ENCODE measurements at regions not wholly inside any gene's neighbourhood (a gene's known extent, or its start where the extent isn't known, plus 50 kb on each side); places are given as distances from the start of the nearest gene placed in this dataset.

DNA sequence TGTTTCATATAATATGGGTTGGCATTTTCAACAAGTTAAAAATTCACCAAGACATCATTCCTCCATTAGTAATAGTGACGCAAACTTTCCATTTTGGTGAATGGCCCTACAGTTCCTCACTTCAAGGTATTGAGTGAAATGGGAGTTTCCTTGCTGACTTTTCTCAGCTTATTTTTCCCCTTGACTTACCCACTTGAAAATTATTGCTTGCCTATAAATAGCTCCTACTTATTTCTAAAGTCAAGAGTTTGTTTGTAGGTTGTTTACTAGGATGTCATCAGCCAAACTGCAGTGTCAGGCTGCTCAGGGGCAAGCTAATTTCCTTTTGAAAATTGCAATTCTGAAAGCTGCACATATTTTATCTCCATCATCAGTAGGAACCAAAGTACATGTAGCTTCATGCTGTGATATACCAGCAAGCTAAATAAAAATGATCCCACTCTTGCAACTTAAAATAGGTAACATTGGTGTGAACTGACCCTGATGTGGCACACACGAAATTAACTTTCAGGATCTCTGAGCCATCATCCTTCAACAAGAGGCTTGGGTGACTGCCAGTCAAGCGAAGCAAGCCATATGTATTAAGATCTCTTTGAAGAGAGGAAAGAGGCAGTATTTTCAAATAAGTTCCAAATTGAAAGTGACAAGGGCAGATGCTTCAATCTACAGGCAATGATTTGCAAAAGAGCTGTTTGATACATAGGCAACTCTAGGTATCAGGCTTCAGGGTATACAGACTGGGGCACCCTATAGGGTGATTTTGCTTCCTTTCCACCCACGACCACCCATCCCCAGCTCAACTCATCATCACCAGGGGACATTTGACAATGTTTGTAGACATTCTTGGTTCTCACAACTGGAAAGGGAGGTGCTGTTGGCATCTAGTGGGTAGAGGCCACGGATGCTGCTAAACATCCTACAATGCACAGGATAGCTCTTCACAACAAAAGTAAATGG lies 66.8 kb upstream of the RASGRP1 start:
- Histone ChIP-seq H3K36me3 (ENCODE audit: control insufficient read depth, insufficient read depth, low read length) (no peaks in the 10 kb centered on the region), H3K27me3 (ENCODE audit: control insufficient read depth, insufficient read depth, low read length) (peaks cover 2% of the 10 kb centered on the region), H3K27ac (ENCODE audit: low read length) (no peak overlapping the region), H3K4me3 (ENCODE audit: low read depth in 2 of 2, low read length in 2 of 2) (no peak overlapping the region), H3K9me3 (ENCODE audit: control insufficient read depth, insufficient read depth, low read depth, low read length) (no peaks in the 10 kb centered on the region), H3K4me1 (ENCODE audit: control insufficient read depth, insufficient read depth, low read length) (no peaks in the 10 kb centered on the region)
- ChIA-PET CTCF (no interaction called here), POLR2A (no interaction called here)
- ATAC-seq (no peak), DNase-seq (ENCODE audit: low read depth, low spot score) (no peak)
- no TSS peak for BruUV-seq (replicated peaks)
- intact Hi-C loops (cut with micrococcal nuclease; ENCODE audit: unreplicated experiment) (no loop called here), in situ Hi-C loops (cut with HindIII; ENCODE audit: low pct_unique_long_range_greater_than_20kb, low sequenced_read_pairs) (no loop called here)
- no peak for TF ChIP-seq REST (IDR thresholded peaks at IDR 0.05; ENCODE audit: insufficient read depth in 1 of 2, low read depth in 2 of 2, low read length in 1 of 2)
- no peak for TF ChIP-seq SIN3A (IDR thresholded peaks at IDR 0.05; ENCODE audit: borderline replicate concordance, insufficient read depth, low read depth, low read length)
- no peak for TF ChIP-seq TCF7L2 (IDR thresholded peaks at IDR 0.05; ENCODE audit: low read depth, low read length)
- no peak for TF ChIP-seq CTCF (IDR thresholded peaks at IDR 0.05)
- TF ChIP-seq POLR2AphosphoS5 (IDR thresholded peaks at IDR 0.05; ENCODE audit: low read depth, low read length), result no peak

GRCh38 chr15:38635170-38635569 lies 70.6 kb upstream of the RASGRP1 start:
- ChIA-PET POLR2A (no interaction called here), CTCF (no interaction called here)
- no peak overlapping the region for H3K27ac ChIP-seq (ENCODE audit: low read length)
- no peak for ATAC-seq
- intact Hi-C loops (cut with micrococcal nuclease; ENCODE audit: unreplicated experiment), result no loop called here
- no peaks in the 10 kb centered on the region; the same call in 1 of the 2 replicates for H3K27me3 ChIP-seq (ENCODE audit: control insufficient read depth, insufficient read depth, low read length)
- in situ Hi-C loops (cut with HindIII; ENCODE audit: low pct_unique_long_range_greater_than_20kb, low sequenced_read_pairs), result no loop called here
- DNase-seq (ENCODE audit: low read depth, low spot score), result no peak
- no TSS peak for BruUV-seq (replicated peaks)
- no peaks in the 10 kb centered on the region for H3K36me3 ChIP-seq (ENCODE audit: control insufficient read depth, insufficient read depth, low read length)
- TF ChIP-seq REST (IDR thresholded peaks at IDR 0.05; ENCODE audit: insufficient read depth in 1 of 2, low read depth in 2 of 2, low read length in 1 of 2), result no peak
- no peak for TF ChIP-seq POLR2AphosphoS5 (IDR thresholded peaks at IDR 0.05; ENCODE audit: low read depth, low read length)
- H3K9me3 ChIP-seq (ENCODE audit: control insufficient read depth, insufficient read depth, low read depth, low read length), result no peaks in the 10 kb centered on the region
- no peaks in the 10 kb centered on the region for H3K4me1 ChIP-seq (ENCODE audit: control insufficient read depth, insufficient read depth, low read length)
- no peak overlapping the region for H3K4me3 ChIP-seq (ENCODE audit: low read depth in 2 of 2, low read length in 2 of 2)

Data from Panc1 (cell line).